Adrenal gland (tissue), 9 donors: ENCODE measurements at regions not wholly inside any gene's neighbourhood (a gene's known extent, or its start where the extent isn't known, plus 50 kb on each side); places are given as distances from the start of the nearest gene placed in this dataset.

Source experiments
- DNase-seq, 7 donors: peaks; one replicate each; pipeline ENCODE4 v3.0.0-alpha.2; 2019 to 2020
- H3K27ac ChIP-seq, 5 donors: fragments of 200-600 bp; sonication (generic) in 4 of 5; 1 replicate in 3 of 5; 2 replicates in 2 of 5; pipeline versions ENCODE4 v1.5.1 to v1.8.0; 2016 to 2020; ENCODE audit warnings: mild to moderate bottlenecking in 1 of 5
- H3K27me3 ChIP-seq: fragments of 200-600 bp; 2 replicates; pipeline ENCODE4 v1.8.0; 2021
- H3K36me3 ChIP-seq, 2 donors: fragments of 200-600 bp; replicated peaks in 1 of 2; 1 replicate in 1 of 2; 2 replicates in 1 of 2; pipeline versions ENCODE4 v1.5.1 to v1.8.0; 2018 to 2022
- H3K4me1 ChIP-seq, 2 donors: fragments of 200-600 bp; replicated peaks in 1 of 2; 1 replicate in 1 of 2; 2 replicates in 1 of 2; pipeline versions ENCODE4 v1.5.1 to v1.8.0; 2018 to 2021
- H3K4me3 ChIP-seq, 4 donors: fragments of 200-600 bp; sonication (generic) in 3 of 4; one replicate each; pipeline ENCODE4 v1.5.1; 2016 to 2018
- H3K9me3 ChIP-seq, 3 donors: fragments of 200-600 bp; sonication (generic) in 1 of 3; replicated peaks in 1 of 3; 1 replicate in 2 of 3; 2 replicates in 1 of 3; pipeline versions ENCODE4 v1.5.1 to v1.8.0; 2016 to 2021
- CTCF ChIP-seq, 6 experiments: fragments of 450-650 bp in 4 of 6; fragments of 200-600 bp in 2 of 6; sonication (generic) in 1 of 6; IDR thresholded peaks; 1 replicate in 5 of 6; 2 replicates in 1 of 6; pipeline versions ENCODE4 v1.5.1 to v1.8.0; 2016 to 2021; ENCODE audit warnings: antibody characterized with exemption in 6 of 6, mild to moderate bottlenecking in 2 of 6, moderate library complexity in 1 of 6
- POLR2A ChIP-seq, 2 donors: fragments of 450-650 bp; IDR thresholded peaks; one replicate each; pipeline ENCODE4 v1.6.1; 2017; ENCODE audit warnings: antibody characterized with exemption in 2 of 2, mild to moderate bottlenecking in 2 of 2, moderate library complexity in 1 of 2
- WGBS, 4 donors: extraction: QIAGEN DNeasy Blood & Tissue Kit in 2 of 4; methylation state at CpG; one replicate each; pipeline versions ENCODE4 v1.1.5 to v1.1.7; 2013 to 2017; 5-methylcytosine and 5-hydroxymethylcytosine counted together
- intact Hi-C, 2 donors: fragments of 100-400 bp; cut with DNase I; formaldehyde crosslinking; loops; one replicate each; pipeline versions ENCODE4 v1.14.1 to v1.15.0; 2022 to 2023
- donor health status: healthy with polysubstance abuse.
- donor health status: Bipolar disorder and iron deficiency.
- donor health status: DM: yes; HTN: yes; CAD: no.
- donor health status: DM: no; HTN: no; CAD: no.
- donor health status: DM: no; HTN: no; CAD: no.

GRCh38 chr21:31546443-31547170, 112.9 kb upstream of the SOD1 start:
- 79 to 87% (median 80%) methylated on average over 3 of the region's 3 CpGs for WGBS, 4 donors
- peak in 1 of 7 donors; percentile 10 for DNase-seq
- H3K36me3 ChIP-seq = no peaks in the 10 kb centered on the region

GRCh38 chr21:31545036-31545435, 114.5 kb upstream of the SOD1 start:
- Histone ChIP-seq H3K27me3 (no peaks in the 10 kb centered on the region), H3K4me1 (no peaks in the 10 kb centered on the region), H3K9me3 (no peaks in the 10 kb centered on the region), H3K4me3 (no peak overlapping the region), H3K27ac (no peak overlapping the region), H3K36me3 (no peaks in the 10 kb centered on the region)
- DNase-seq = no peak
- intact Hi-C loops = no loop called here
- TF ChIP-seq POLR2A (IDR thresholded peaks at IDR 0.05) (no peak), CTCF (IDR thresholded peaks at IDR 0.05) (no peak)
- 74 to 95% (median 91%) methylated on average over 1 of the region's 1 CpG for WGBS, 4 donors

More at GRCh38 chr21:31546443-31547170, 112.9 kb upstream of the SOD1 start:
- TF ChIP-seq CTCF (IDR thresholded peaks at IDR 0.05) (no peak), POLR2A (IDR thresholded peaks at IDR 0.05) (no peak)
- Histone ChIP-seq H3K4me1 (no peaks in the 10 kb centered on the region), H3K9me3 (no peaks in the 10 kb centered on the region), H3K27ac (no peak overlapping the region), H3K4me3 (no peak overlapping the region), H3K27me3 (no peaks in the 10 kb centered on the region)
- intact Hi-C loops = no loop called here

- Histone ChIP-seq H3K27me3 (no peaks in the 10 kb centered on the region), H3K36me3 (no peaks in the 10 kb centered on the region), H3K27ac (no peak overlapping the region), H3K9me3 (no peaks in the 10 kb centered on the region), H3K4me3 (no peak overlapping the region), H3K4me1 (no peaks in the 10 kb centered on the region)
- intact Hi-C loops = no loop called here
- 70 to 81% (median 75%) methylated on average over 16 of the region's 16 CpGs for whole genome bisulfite sequencing, 4 donors
- TF ChIP-seq CTCF (IDR thresholded peaks at IDR 0.05) (no peak), POLR2A (IDR thresholded peaks at IDR 0.05) (no peak)
- peak in 2 of 7 donors; percentile 2 to 23 for DNase-seq
These were observed 116.3 kb upstream of the SOD1 start for GRCh38 chr21:31543191-31543590.

- Histone ChIP-seq H3K4me3 (no peak overlapping the region), H3K27ac (no peak overlapping the region), H3K4me1 (no peaks in the 10 kb centered on the region), H3K27me3 (no peaks in the 10 kb centered on the region), H3K36me3 (no peaks in the 10 kb centered on the region), H3K9me3 (no peaks in the 10 kb centered on the region)
- TF ChIP-seq CTCF (IDR thresholded peaks at IDR 0.05) (no peak), POLR2A (IDR thresholded peaks at IDR 0.05) (no peak)
- 69 to 75% (median 73%) methylated on average over 10 of the region's 10 CpGs for WGBS, 4 donors
- DNase-seq = no peak
- intact Hi-C loops = no loop called here
These were observed 120.7 kb upstream of the SOD1 start for GRCh38 chr21:31538816-31539215.
